ENCODE measurements at regions not wholly inside any gene's neighbourhood (a gene's known extent, or its start where the extent isn't known, plus 50 kb on each side); places are given as distances from the start of the nearest gene placed in this dataset.
A peak's percentile ranks its signal among the peaks of the same experiment; 100 is the strongest.

- peak; percentile 8 for DNase-seq
Measured at GRCh38 chr10:106175760-106176377, 988.6 kb downstream of the SORCS1 start.

- DNase-seq = no peak
Measured at GRCh38 chr10:106173838-106174237, 990.7 kb downstream of the SORCS1 start.

- no peak for DNase-seq
Measured at GRCh38 chr10:106169241-106169640, 995.3 kb downstream of the SORCS1 start.

- DNase-seq = no peak
Measured at GRCh38 chr10:106167946-106168345, 996.6 kb downstream of the SORCS1 start.

GRCh38 chr10:106158241-106158640 is 1006.3 kb downstream of the SORCS1 start:
- no peak for DNase-seq

GRCh38 chr10:106147021-106147420 is 1017.5 kb downstream of the SORCS1 start:
- DNase-seq = no peak

- DNase-seq = no peak
Measured at GRCh38 chr10:106139915-106140314, 1024.6 kb downstream of the SORCS1 start.

GRCh38 chr10:106136175-106136574 is 1028.3 kb downstream of the SORCS1 start:
- DNase-seq = no peak

GRCh38 chr10:106134326-106135000 is 1030.0 kb downstream of the SORCS1 start:
- DNase-seq = no peak

- no peak for DNase-seq
Measured at GRCh38 chr10:106133451-106133850, 1031.1 kb downstream of the SORCS1 start.

GRCh38 chr10:106132956-106133355 is 1031.5 kb downstream of the SORCS1 start:
- DNase-seq = no peak

GRCh38 chr10:106114656-106115186 is 1049.8 kb downstream of the SORCS1 start:
- no peak for DNase-seq

- no peak for DNase-seq
Measured at GRCh38 chr10:106111246-106111645, 1053.3 kb downstream of the SORCS1 start.

GRCh38 chr10:106107706-106108105 is 1056.8 kb downstream of the SORCS1 start:
- DNase-seq = no peak

- DNase-seq = no peak
Measured at GRCh38 chr10:106106114-106106513, 1058.4 kb downstream of the SORCS1 start.

- no peak for DNase-seq
Measured at GRCh38 chr10:106089855-106090254, 1074.7 kb downstream of the SORCS1 start.

- no peak for DNase-seq
Measured at GRCh38 chr10:106086391-106086790, 1078.1 kb downstream of the SORCS1 start.

GRCh38 chr10:106083572-106083971 is 1080.9 kb downstream of the SORCS1 start:
- DNase-seq = no peak

GRCh38 chr10:106082865-106083264 is 1081.6 kb downstream of the SORCS1 start:
- no peak for DNase-seq

- DNase-seq = no peak
Measured at GRCh38 chr10:106078895-106079576, 1085.5 kb downstream of the SORCS1 start.

GRCh38 chr10:106076496-106076895 is 1088.0 kb downstream of the SORCS1 start:
- DNase-seq = no peak

- DNase-seq = no peak
Measured at GRCh38 chr10:106053061-106053460, 1111.4 kb downstream of the SORCS1 start.

- DNase-seq = no peak
Measured at GRCh38 chr10:106044503-106044902, 1120.0 kb downstream of the SORCS1 start.

GRCh38 chr10:106043863-106044262 is 1120.6 kb downstream of the SORCS1 start:
- no peak for DNase-seq

Data from NCI-H1105 treated with DMSO at 0.1 percent for 48 hours (cell line).